CD14-positive monocyte (primary cell): ENCODE measurements at regions not wholly inside any gene's neighbourhood (a gene's known extent, or its start where the extent isn't known, plus 50 kb on each side); places are given as distances from the start of the nearest gene placed in this dataset.
"Not testable (repeated sequence)": the region's sequence is repeated elsewhere in the genome, so short reads cannot be mapped to it uniquely, and the experiment has no call there.

ENCODE experiments used
- DNase-seq, 3 donors: peaks; one replicate each; pipeline ENCODE4 v3.0.0-alpha.2; 2011 to 2022
- H2AFZ ChIP-seq: 2 replicates; pipeline ENCODE4 v1.6.0; 2012; ENCODE audit warnings: mild to moderate bottlenecking, low read depth, low read length, inconsistent platforms; ENCODE audit not compliant: insufficient read depth, poor library complexity, severe bottlenecking
- H3K27ac ChIP-seq, 2 donors: 1 replicate in 1 of 2; 2 replicates in 1 of 2; pipeline ENCODE4 v1.5.1; 2012 to 2013; ENCODE audit warnings: low read length in 2 of 2, control low read depth in 1 of 2, inconsistent platforms in 1 of 2, low read depth in 1 of 2, mild to moderate bottlenecking in 1 of 2
- H3K27me3 ChIP-seq, 2 donors: one replicate each; pipeline versions ENCODE4 v1.6.0 to v1.6.1; 2011 to 2013; ENCODE audit warnings: low read length in 2 of 2; ENCODE audit not compliant: control insufficient read depth in 2 of 2, insufficient read depth in 2 of 2
- H3K36me3 ChIP-seq, 2 donors: replicated peaks in 1 of 2; 1 replicate in 1 of 2; 2 replicates in 1 of 2; pipeline versions ENCODE4 v1.5.1 to v1.6.1; 2012 to 2013; ENCODE audit warnings: low read length in 2 of 2, control low read depth in 1 of 2, inconsistent platforms in 1 of 2, mild to moderate bottlenecking in 1 of 2; ENCODE audit not compliant: insufficient read depth in 2 of 2, control insufficient read depth in 1 of 2
- H3K4me1 ChIP-seq, 2 donors: 1 replicate in 1 of 2; 2 replicates in 1 of 2; pipeline versions ENCODE4 v1.5.1 to v1.6.1; 2012 to 2013; ENCODE audit warnings: low read length in 2 of 2, control low read depth in 1 of 2, inconsistent platforms in 1 of 2, mild to moderate bottlenecking in 1 of 2, moderate library complexity in 1 of 2; ENCODE audit not compliant: insufficient read depth in 2 of 2, control insufficient read depth in 1 of 2
- H3K4me2 ChIP-seq: replicated peaks from 2 replicates; pipeline ENCODE3; 2012; ENCODE audit warnings: low read length, moderate library complexity, mild to moderate bottlenecking; ENCODE audit not compliant: poor library complexity, severe bottlenecking; ENCODE audit errors: extremely low read depth
- H3K4me3 ChIP-seq, 3 experiments: fragments of 200-600 bp in 1 of 3; sonication (generic) in 1 of 3; replicated peaks in 1 of 3; 1 replicate in 2 of 3; 2 replicates in 1 of 3; pipeline ENCODE4 v1.5.1; 2011 to 2013; ENCODE audit warnings: low read length in 3 of 3, mild to moderate bottlenecking in 3 of 3, control low read depth in 2 of 3, low read depth in 2 of 3, inconsistent platforms in 1 of 3, moderate library complexity in 1 of 3
- H3K79me2 ChIP-seq: 2 replicates; pipeline ENCODE4 v1.6.0; 2012; ENCODE audit warnings: mild to moderate bottlenecking, control low read depth, inconsistent platforms, low read length, moderate library complexity; ENCODE audit not compliant: insufficient read depth
- H3K9ac ChIP-seq: 2 replicates; pipeline ENCODE4 v1.6.0; 2017; ENCODE audit warnings: low read length, mild to moderate bottlenecking; ENCODE audit not compliant: insufficient read depth, poor library complexity, severe bottlenecking
- H3K9me3 ChIP-seq, 2 donors: replicated peaks in 1 of 2; 1 replicate in 1 of 2; 2 replicates in 1 of 2; pipeline versions ENCODE4 v1.5.1 to v1.6.1; 2012 to 2013; ENCODE audit warnings: low read length in 2 of 2, control low read depth in 1 of 2; ENCODE audit not compliant: control insufficient read depth in 1 of 2, insufficient read depth in 1 of 2
- H4K20me1 ChIP-seq: 2 replicates; pipeline ENCODE4 v1.6.0; 2012; ENCODE audit warnings: mild to moderate bottlenecking, low read length, control low read depth, moderate library complexity; ENCODE audit not compliant: insufficient read depth
- H3K27ac Mint-ChIP-seq, 7 donors: one replicate each; pipeline ENCODE4 v1.8.0; 2020; ENCODE audit warnings: mild to moderate bottlenecking in 7 of 7, mixed read lengths in 7 of 7, moderate library complexity in 6 of 7, inconsistent platforms in 2 of 7
- H3K27me3 Mint-ChIP-seq, 3 donors: one replicate each; pipeline ENCODE4 v1.8.0; 2021 to 2022; ENCODE audit warnings: low read depth in 3 of 3, mild to moderate bottlenecking in 3 of 3, mixed read lengths in 3 of 3, moderate library complexity in 3 of 3, inconsistent platforms in 1 of 3
- H3K36me3 Mint-ChIP-seq, 2 donors: one replicate each; pipeline ENCODE4 v1.8.0; 2020; ENCODE audit warnings: mixed read lengths in 2 of 2, inconsistent platforms in 1 of 2, mild to moderate bottlenecking in 1 of 2
- H3K4me1 Mint-ChIP-seq: one replicate; pipeline ENCODE4 v1.8.0; 2020; ENCODE audit warnings: mild to moderate bottlenecking, mixed read lengths
- H3K4me3 Mint-ChIP-seq, 2 donors: one replicate each; pipeline ENCODE4 v1.8.0; 2020; ENCODE audit warnings: mild to moderate bottlenecking in 2 of 2, mixed read lengths in 2 of 2, moderate library complexity in 1 of 2
- H3K9me3 Mint-ChIP-seq, 7 donors: one replicate each; pipeline ENCODE4 v1.8.0; 2020 to 2022; ENCODE audit warnings: mixed read lengths in 7 of 7, mild to moderate bottlenecking in 6 of 7, moderate library complexity in 6 of 7, inconsistent platforms in 2 of 7
- WGBS: methylation state at CpG from one replicate; pipeline ENCODE4 v1.1.5; 2013; ENCODE audit warnings: missing lambda C conversion rate; ENCODE audit not compliant: insufficient coverage; 5-methylcytosine and 5-hydroxymethylcytosine counted together
- intact Hi-C, 2 donors: fragments of 100-400 bp; cut with micrococcal nuclease; formaldehyde crosslinking; loops; one replicate each; pipeline versions ENCODE4 v1.15.0 to v1.15.1; 2023
- TF ChIP-seq, protein P1 (sequence below): fragments of 200-600 bp; IDR thresholded peaks from one replicate; pipeline ENCODE4 v1.8.0; 2022; ENCODE audit warnings: antibody characterized with exemption, mild to moderate bottlenecking

- Histone ChIP-seq H4K20me1 (no peaks in the 10 kb centered on the region), H3K79me2 (no peaks in the 10 kb centered on the region), H3K9me3 (peaks cover 76 to 77% of the 10 kb centered on the region in 2 donors), H3K4me1 (no peaks in the 10 kb centered on the region), H3K27ac (no peak overlapping the region), H3K4me3 (no peak overlapping the region), H3K4me2 (no peak overlapping the region), H3K27me3 (no peaks in the 10 kb centered on the region), H2AFZ (no peak overlapping the region), H3K36me3 (no peaks in the 10 kb centered on the region), H3K9ac (no peak overlapping the region)
- 89% methylated on average over 39 of the region's 39 CpGs for WGBS
- H3K27me3 Mint-ChIP-seq: no peaks in the 10 kb centered on the region
- no peaks in the 10 kb centered on the region for H3K4me1 Mint-ChIP-seq
- H3K27ac Mint-ChIP-seq: no peak overlapping the region
- no peak for DNase-seq
- TF ChIP-seq, protein P1, sequence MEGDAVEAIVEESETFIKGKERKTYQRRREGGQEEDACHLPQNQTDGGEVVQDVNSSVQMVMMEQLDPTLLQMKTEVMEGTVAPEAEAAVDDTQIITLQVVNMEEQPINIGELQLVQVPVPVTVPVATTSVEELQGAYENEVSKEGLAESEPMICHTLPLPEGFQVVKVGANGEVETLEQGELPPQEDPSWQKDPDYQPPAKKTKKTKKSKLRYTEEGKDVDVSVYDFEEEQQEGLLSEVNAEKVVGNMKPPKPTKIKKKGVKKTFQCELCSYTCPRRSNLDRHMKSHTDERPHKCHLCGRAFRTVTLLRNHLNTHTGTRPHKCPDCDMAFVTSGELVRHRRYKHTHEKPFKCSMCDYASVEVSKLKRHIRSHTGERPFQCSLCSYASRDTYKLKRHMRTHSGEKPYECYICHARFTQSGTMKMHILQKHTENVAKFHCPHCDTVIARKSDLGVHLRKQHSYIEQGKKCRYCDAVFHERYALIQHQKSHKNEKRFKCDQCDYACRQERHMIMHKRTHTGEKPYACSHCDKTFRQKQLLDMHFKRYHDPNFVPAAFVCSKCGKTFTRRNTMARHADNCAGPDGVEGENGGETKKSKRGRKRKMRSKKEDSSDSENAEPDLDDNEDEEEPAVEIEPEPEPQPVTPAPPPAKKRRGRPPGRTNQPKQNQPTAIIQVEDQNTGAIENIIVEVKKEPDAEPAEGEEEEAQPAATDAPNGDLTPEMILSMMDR: no peak
- intact Hi-C loops: no loop called here
- H3K36me3 Mint-ChIP-seq: no peaks in the 10 kb centered on the region
- H3K4me3 Mint-ChIP-seq: no peak overlapping the region
- H3K9me3 Mint-ChIP-seq: peaks cover 26 to 85% (median 67%) of the 10 kb centered on the region in 7 donors
These were observed 746.0 kb upstream of the DEFB115 start for GRCh38 chr20:30511322-30512030.

DNA sequence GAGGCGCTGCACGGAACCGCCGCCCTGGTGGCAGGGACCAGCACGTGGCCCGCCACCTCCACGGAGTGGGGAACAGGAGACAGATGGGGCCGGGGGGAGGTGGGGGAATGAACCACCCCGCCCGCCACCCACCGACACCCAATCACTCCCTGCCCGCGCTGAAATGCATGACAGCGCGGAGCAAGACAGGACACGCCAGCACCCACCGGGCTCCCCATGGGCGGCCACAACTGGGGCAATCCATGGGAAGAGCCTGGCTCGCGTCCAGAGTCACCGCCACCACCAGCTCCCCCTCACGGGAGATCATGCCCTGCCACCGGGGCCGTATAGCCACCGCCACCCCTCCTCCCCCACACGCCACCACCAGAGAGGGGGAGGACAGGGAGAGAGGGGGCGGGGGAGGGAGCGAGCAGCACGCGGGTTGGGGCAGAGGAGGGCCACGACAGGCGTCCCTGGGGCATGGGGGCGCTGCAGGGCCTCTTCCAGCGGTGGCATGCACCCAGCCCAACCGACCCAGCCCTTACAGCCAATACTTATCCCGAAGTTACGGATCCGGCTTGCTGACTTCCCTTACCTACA, 744.3 kb upstream of the DEFB115 start:
- H3K27ac Mint-ChIP-seq: peak overlapping the region in 1 of 7 donors; percentile 43
- no peaks in the 10 kb centered on the region for H3K36me3 Mint-ChIP-seq
- H3K4me3 Mint-ChIP-seq: no peak overlapping the region
- no peaks in the 10 kb centered on the region for H3K36me3 ChIP-seq
- WGBS: 95% methylated on average over 20 of the region's 38 CpGs
- H3K27me3 ChIP-seq: no peaks in the 10 kb centered on the region
- H2AFZ ChIP-seq: no peak overlapping the region
- no peak overlapping the region for H3K4me2 ChIP-seq
- H3K4me3 ChIP-seq: no peak overlapping the region
- H3K9ac ChIP-seq: no peak overlapping the region
- no peaks in the 10 kb centered on the region for H3K79me2 ChIP-seq
- H3K27me3 Mint-ChIP-seq: peaks cover 0 to 4% (median 0%) of the 10 kb centered on the region in 3 donors
- no peak for DNase-seq
- H3K27ac ChIP-seq: no peak overlapping the region
- peaks cover 24 to 73% (median 57%) of the 10 kb centered on the region in 7 donors for H3K9me3 Mint-ChIP-seq
- peaks cover 59 to 62% of the 10 kb centered on the region in 2 donors for H3K9me3 ChIP-seq
- H3K4me1 ChIP-seq: no peaks in the 10 kb centered on the region
- H4K20me1 ChIP-seq: no peaks in the 10 kb centered on the region
- TF ChIP-seq, protein P1: no peak
- intact Hi-C loops: no loop called here
- no peaks in the 10 kb centered on the region for H3K4me1 Mint-ChIP-seq

DNA sequence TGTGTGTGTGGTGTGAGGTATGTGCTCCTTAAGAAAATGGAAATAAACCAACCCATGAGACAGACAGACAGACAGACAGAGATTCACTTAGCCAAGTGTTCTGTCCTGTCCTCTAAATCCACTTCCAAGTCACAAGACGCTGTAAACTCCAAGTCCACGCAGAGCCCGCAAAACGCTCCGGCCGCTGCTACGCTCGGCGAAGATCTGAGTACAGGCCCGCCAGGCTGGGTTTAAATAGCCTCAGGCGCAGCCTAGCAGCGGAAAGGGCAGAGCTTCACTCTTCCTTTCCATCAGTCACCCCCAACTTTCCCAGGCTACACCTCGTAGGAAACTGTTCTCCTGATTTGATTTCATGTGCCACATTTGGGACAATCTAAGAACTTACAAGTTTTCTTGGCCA, 741.5 kb upstream of the DEFB115 start:
- H3K4me1 ChIP-seq, H3K27ac ChIP-seq, H3K9ac ChIP-seq, intact Hi-C loops, H2AFZ ChIP-seq, H3K27me3 Mint-ChIP-seq, H3K27me3 ChIP-seq, H3K4me3 ChIP-seq, H3K79me2 ChIP-seq, H3K4me3 Mint-ChIP-seq, H3K4me1 Mint-ChIP-seq, H4K20me1 ChIP-seq, H3K36me3 Mint-ChIP-seq, DNase-seq, H3K4me2 ChIP-seq, H3K36me3 ChIP-seq, H3K27ac Mint-ChIP-seq: not testable (repeated sequence)
- H3K9me3 Mint-ChIP-seq: peaks cover 14 to 51% (median 40%) of the 10 kb centered on the region in 7 donors
- H3K9me3 ChIP-seq: peaks cover 59 to 64% of the 10 kb centered on the region in 2 donors
- WGBS: 92% methylated on average over 11 of the region's 13 CpGs
